HG03108 (cell line): ENCODE measurements at regions not wholly inside any gene's neighbourhood (a gene's known extent, or its start where the extent isn't known, plus 50 kb on each side); places are given as distances from the start of the nearest gene placed in this dataset.
"Not testable (repeated sequence)": the region's sequence is repeated elsewhere in the genome, so short reads cannot be mapped to it uniquely, and the experiment has no call there.

Source experiments
- ATAC-seq: cut with Tn5 transposase; IDR thresholded peaks from one replicate; pipeline ENCODE4 v1.9.1; 2021; ENCODE audit warnings: moderate library complexity; ENCODE audit not compliant: unreplicated experiment

- ATAC-seq, result no peak
These were observed 217.1 kb upstream of the SPRY2 start for GRCh38 chr13:80558074-80558473.

- ATAC-seq, result no peak
These were observed 215.1 kb upstream of the SPRY2 start for GRCh38 chr13:80555796-80556678.

- no peak for ATAC-seq
These were observed 212.0 kb upstream of the SPRY2 start for GRCh38 chr13:80552851-80553440.

GRCh38 chr13:80551650-80552497 lies 210.9 kb upstream of the SPRY2 start:
- ATAC-seq, result no peak

- ATAC-seq, result no peak
These were observed 210.1 kb upstream of the SPRY2 start for GRCh38 chr13:80550971-80551441.

GRCh38 chr13:80548915-80549314 lies 208.0 kb upstream of the SPRY2 start:
- no peak for ATAC-seq

- no peak for ATAC-seq
These were observed 207.2 kb upstream of the SPRY2 start for GRCh38 chr13:80547885-80548825.

GRCh38 chr13:80547341-80547740 lies 206.4 kb upstream of the SPRY2 start:
- no peak for ATAC-seq

GRCh38 chr13:80533175-80533574 lies 192.2 kb upstream of the SPRY2 start:
- no peak for ATAC-seq

GRCh38 chr13:80530902-80531301 lies 190.0 kb upstream of the SPRY2 start:
- ATAC-seq, result no peak

GRCh38 chr13:80530191-80530590 lies 189.3 kb upstream of the SPRY2 start:
- no peak for ATAC-seq

GRCh38 chr13:80529734-80530133 lies 188.8 kb upstream of the SPRY2 start:
- ATAC-seq, result no peak

- ATAC-seq, result no peak
These were observed 187.8 kb upstream of the SPRY2 start for GRCh38 chr13:80528733-80529132.

GRCh38 chr13:80527400-80527799 lies 186.5 kb upstream of the SPRY2 start:
- ATAC-seq, result no peak

- no peak for ATAC-seq
These were observed 183.7 kb upstream of the SPRY2 start for GRCh38 chr13:80524447-80525215.

GRCh38 chr13:80523134-80523533 lies 182.2 kb upstream of the SPRY2 start:
- no peak for ATAC-seq

GRCh38 chr13:80522463-80522862 lies 181.5 kb upstream of the SPRY2 start:
- not testable (repeated sequence) for ATAC-seq

- no peak for ATAC-seq
These were observed 176.0 kb upstream of the SPRY2 start for GRCh38 chr13:80516818-80517348.

GRCh38 chr13:80515296-80515695 lies 174.4 kb upstream of the SPRY2 start:
- no peak for ATAC-seq
